Calu3 (cell line): ENCODE measurements at regions not wholly inside any gene's neighbourhood (a gene's known extent, or its start where the extent isn't known, plus 50 kb on each side); places are given as distances from the start of the nearest gene placed in this dataset.

ENCODE experiments used
- BruUV-seq: library from RNA; stranded (reverse); fragments of 400-500 nt; replicated peaks from 2 replicates; lab custom pipeline; 2021; lab: Mats Ljungman, UMichigan
- CTCF ChIA-PET: fragments of 300-600 bp; sonication (Branson Sonifier 250); formaldehyde crosslinking; loops from one replicate; lab custom pipeline; 2022; ENCODE audit warnings: antibody characterized with exemption; lab: Charles Lee
- DNase-seq: peaks from one replicate; pipeline ENCODE4 v3.0.0; 2022
- H3K27ac Mint-ChIP-seq: one replicate; pipeline ENCODE4 v1.8.0; 2022; ENCODE audit warnings: mixed read lengths; ENCODE audit not compliant: unreplicated experiment
- H3K27me3 Mint-ChIP-seq: one replicate; pipeline ENCODE4 v1.8.0; 2022; ENCODE audit warnings: mixed read lengths; ENCODE audit not compliant: unreplicated experiment
- H3K36me3 Mint-ChIP-seq: one replicate; pipeline ENCODE4 v1.8.0; 2022; ENCODE audit warnings: mild to moderate bottlenecking, moderate library complexity, mixed read lengths; ENCODE audit not compliant: insufficient read depth, unreplicated experiment
- H3K4me1 Mint-ChIP-seq: one replicate; pipeline ENCODE4 v1.8.0; 2022; ENCODE audit warnings: mild to moderate bottlenecking, low read depth, mixed read lengths; ENCODE audit not compliant: unreplicated experiment
- H3K4me3 Mint-ChIP-seq: one replicate; pipeline ENCODE4 v1.8.0; 2022; ENCODE audit warnings: mild to moderate bottlenecking, low read depth, moderate library complexity, mixed read lengths; ENCODE audit not compliant: unreplicated experiment
- H3K9me3 Mint-ChIP-seq: one replicate; pipeline ENCODE4 v1.8.0; 2022; ENCODE audit warnings: low read depth, mixed read lengths; ENCODE audit not compliant: unreplicated experiment
- CTCF ChIP-seq: fragments of 200-600 bp; IDR thresholded peaks from one replicate; pipeline ENCODE4 v1.8.0; 2022; ENCODE audit warnings: antibody characterized with exemption; ENCODE audit not compliant: unreplicated experiment
- intact Hi-C: fragments of 100-400 bp; cut with micrococcal nuclease; formaldehyde crosslinking; loops from one replicate; pipeline ENCODE4 v1.10.0; 2022; ENCODE audit not compliant: unreplicated experiment

- Mint-ChIP-seq H3K4me1 (peaks cover 58% of the 10 kb centered on the region), H3K27me3 (no peaks in the 10 kb centered on the region), H3K9me3 (no peaks in the 10 kb centered on the region), H3K27ac (no peak overlapping the region), H3K4me3 (no peak overlapping the region), H3K36me3 (no peaks in the 10 kb centered on the region)
- peak; percentile 31 for TF ChIP-seq CTCF
- CTCF ChIA-PET, result interaction anchor here (0.9 to 1.2 kb wide), 4 partner anchors 10 to 155 kb away, joined by 4 to 12 read pairs (median 4); no protein-coding TSS in a partner anchor
- no TSS peak for BruUV-seq
- intact Hi-C loops, result loop anchor here (5.0 kb wide), 1 partner anchor 203 kb away; no protein-coding TSS in a partner anchor
- peak; percentile 45 for DNase-seq
Measured at GRCh38 chr7:117949232-117949631, 76.0 kb upstream of the CTTNBP2 start.

GRCh38 chr7:117950601-117951260, 77.5 kb upstream of the CTTNBP2 start:
- CTCF ChIA-PET, result interaction anchor here (0.6 kb wide), 1 partner anchor 201 kb away, joined by 3 read pairs; no protein-coding TSS in a partner anchor
- Mint-ChIP-seq H3K4me1 (peaks cover 51% of the 10 kb centered on the region), H3K27ac (no peak overlapping the region), H3K9me3 (no peaks in the 10 kb centered on the region), H3K4me3 (no peak overlapping the region), H3K27me3 (no peaks in the 10 kb centered on the region), H3K36me3 (no peaks in the 10 kb centered on the region)
- BruUV-seq, result no TSS peak
- no peak for DNase-seq
- intact Hi-C loops, result no loop called here
- TF ChIP-seq CTCF, result no peak

GRCh38 chr7:117951285-117951684, 78.0 kb upstream of the CTTNBP2 start:
- CTCF ChIA-PET, result no interaction called here
- peaks cover 46% of the 10 kb centered on the region for H3K4me1 Mint-ChIP-seq
- DNase-seq, result no peak
- H3K9me3 Mint-ChIP-seq, result no peaks in the 10 kb centered on the region
- H3K27ac Mint-ChIP-seq, result no peak overlapping the region
- no peaks in the 10 kb centered on the region for H3K27me3 Mint-ChIP-seq
- no peaks in the 10 kb centered on the region for H3K36me3 Mint-ChIP-seq
- no peak for TF ChIP-seq CTCF
- no peak overlapping the region for H3K4me3 Mint-ChIP-seq
- no TSS peak for BruUV-seq
- intact Hi-C loops, result no loop called here

- intact Hi-C loops, result no loop called here
- Mint-ChIP-seq H3K9me3 (no peaks in the 10 kb centered on the region), H3K27ac (no peak overlapping the region), H3K4me1 (peaks cover 41% of the 10 kb centered on the region), H3K27me3 (no peaks in the 10 kb centered on the region), H3K4me3 (no peak overlapping the region), H3K36me3 (no peaks in the 10 kb centered on the region)
- DNase-seq, result no peak
- BruUV-seq, result no TSS peak
- CTCF ChIA-PET, result interaction anchor here (1.1 kb wide), 1 partner anchor 14 kb away, joined by 3 read pairs; no protein-coding TSS in a partner anchor
- no peak for TF ChIP-seq CTCF
Measured at GRCh38 chr7:117951691-117952280, 78.5 kb upstream of the CTTNBP2 start.
